ENCODE measurements at regions not wholly inside any gene's neighbourhood (a gene's known extent, or its start where the extent isn't known, plus 50 kb on each side); places are given as distances from the start of the nearest gene placed in this dataset.

DNA sequence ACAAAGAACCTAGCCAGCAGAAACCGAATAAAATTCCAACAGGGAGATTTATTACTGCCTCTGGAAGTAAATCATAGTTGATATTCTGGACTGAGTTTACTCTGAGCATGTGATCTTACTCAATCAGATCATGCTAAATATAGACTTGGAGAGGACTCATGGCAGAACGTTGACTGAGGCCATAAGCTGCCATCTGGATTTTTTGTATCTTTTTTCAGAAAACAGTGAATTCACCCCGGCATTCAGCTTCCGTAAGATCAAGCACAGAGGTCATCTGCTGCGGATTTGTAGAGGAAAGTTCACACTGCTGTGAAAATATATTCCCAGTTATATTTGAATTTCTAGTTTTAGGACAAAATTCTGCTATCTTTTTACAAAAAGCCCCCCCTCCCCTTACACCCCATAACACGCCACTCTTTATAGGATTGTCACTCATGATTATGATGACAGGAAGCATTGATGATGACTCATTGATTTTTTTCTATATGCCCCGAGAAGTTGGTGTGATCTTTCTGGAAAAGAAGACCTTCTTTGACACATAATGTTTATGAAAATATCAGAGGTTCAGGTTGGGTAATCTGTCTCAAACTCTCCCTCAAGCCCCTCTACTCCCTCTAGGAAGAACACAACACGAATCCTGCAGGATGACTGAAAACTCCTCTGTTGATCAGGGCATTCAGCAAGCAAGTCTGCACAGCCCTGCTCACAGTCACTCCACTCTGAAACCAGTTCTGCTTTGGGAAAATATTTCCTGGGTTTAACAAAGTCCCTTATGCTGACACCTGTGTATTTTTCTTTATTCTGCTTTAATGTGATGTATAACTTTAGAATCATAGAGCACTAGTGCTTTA lies 70.8 kb downstream of the NXNL2 start:
- Histone ChIP-seq H3K4me2 (ENCODE audit: low read depth, low read length) (no peak overlapping the region), H3K4me3 (replicated peaks in 1 of 3; ENCODE audit: insufficient read depth in 1 of 3, low read depth in 2 of 3, low read length in 3 of 3) (no peak overlapping the region), H2AFZ (ENCODE audit: low read length) (no peak overlapping the region), H3K27ac (ENCODE audit: extremely low read length, insufficient read depth, low read length) (no peak overlapping the region), H3K9me3 (ENCODE audit: low read length) (no peaks in the 10 kb centered on the region), H4K20me1 (ENCODE audit: insufficient read depth, low read length) (no peaks in the 10 kb centered on the region), H3K27me3 (ENCODE audit: control insufficient read depth in 1 of 2, insufficient read depth in 2 of 2, low read length in 2 of 2) (0 out of 5 replicates have a peak, but pooled peaks cover 0 to 4% of the 10 kb centered on the region in 2 experiments), H3K9ac (ENCODE audit: insufficient read depth, low read depth, low read length) (no peak overlapping the region), H3K36me3 (replicated peaks in 1 of 2; ENCODE audit: control insufficient read depth in 1 of 2, insufficient read depth in 2 of 2, low read length in 2 of 2) (no peaks in the 10 kb centered on the region), H3K4me1 (ENCODE audit: insufficient read depth, low read length) (no peaks in the 10 kb centered on the region), H3K79me2 (ENCODE audit: insufficient read depth, low read length) (no peaks in the 10 kb centered on the region)
- no peak for FAIRE-seq
- POLR2A ChIA-PET = no interaction called here
- no peak for ATAC-seq
- CTCF ChIA-PET (ENCODE audit: low intra/inter-chr PET ratio, low total read pairs) = no interaction called here
- TF ChIP-seq PCBP1 (IDR thresholded peaks at IDR 0.05; ENCODE audit: borderline replicate concordance, low read depth, low read length) (no peak), CREB1 (IDR thresholded peaks at IDR 0.05) (peak; percentile 15; the same call in 1 of the 2 replicates), CREB1 (CRISPR knock-in tag; IDR thresholded peaks at IDR 0.05) (no peak)
- in situ Hi-C loops (cut with HindIII; ENCODE audit: extremely low pct_ligation_motif_present, low pct_unique_long_range_greater_than_20kb) (no loop called here), intact Hi-C loops (cut with micrococcal nuclease; ENCODE audit: unreplicated experiment) (no loop called here)
- no peak for DNase-seq (ENCODE audit: low spot score)
- 3% methylated on average over 8 of the region's 8 CpGs for WGBS (ENCODE audit: low lambda C conversion rate)
- BruUV-seq (replicated peaks) = no TSS peak

DNA sequence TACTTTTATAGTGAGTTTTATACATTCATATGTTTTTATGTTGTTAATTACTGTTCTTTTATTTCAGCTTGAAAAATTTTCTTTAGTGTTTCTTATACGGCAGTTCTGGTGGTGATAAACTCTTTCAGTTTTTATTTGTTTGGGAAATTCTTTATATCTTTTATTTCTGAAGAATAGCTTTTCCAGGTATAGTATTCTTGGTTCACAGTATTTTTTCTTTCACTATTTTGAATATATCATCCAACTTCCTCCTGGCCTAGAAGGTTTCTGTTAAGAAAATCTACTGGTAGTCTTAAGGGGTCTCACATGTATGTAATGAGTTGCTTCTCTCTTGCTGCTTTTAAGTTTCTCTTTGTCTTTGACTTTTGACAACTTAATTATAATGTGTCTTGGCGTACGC lies 79.4 kb downstream of the NXNL2 start:
- TF ChIP-seq ZNF558 (CRISPR knock-in tag; IDR thresholded peaks at IDR 0.05; ENCODE audit: borderline replicate concordance) (no peak), ZNF329 (CRISPR knock-in tag; IDR thresholded peaks at IDR 0.05; ENCODE audit: low read depth) (no peak), ZNF841 (CRISPR knock-in tag; IDR thresholded peaks at IDR 0.05; ENCODE audit: borderline replicate concordance) (no peak), ZNF235 (CRISPR knock-in tag; IDR thresholded peaks at IDR 0.05; ENCODE audit: borderline replicate concordance) (no peak), ZBTB42 (CRISPR knock-in tag; IDR thresholded peaks at IDR 0.05) (no peak), AHR (CRISPR knock-in tag; IDR thresholded peaks at IDR 0.05) (no peak), SNRNP70 (IDR thresholded peaks at IDR 0.05; ENCODE audit: low read depth, low read length) (no peak)
- ChIA-PET POLR2A (no interaction called here), CTCF (ENCODE audit: low intra/inter-chr PET ratio, low total read pairs) (no interaction called here)
- Histone ChIP-seq H3K9ac (ENCODE audit: insufficient read depth, low read depth, low read length) (no peak overlapping the region), H3K79me2 (ENCODE audit: insufficient read depth, low read length) (no peaks in the 10 kb centered on the region), H2AFZ (ENCODE audit: low read length) (no peak overlapping the region), H3K27me3 (ENCODE audit: control insufficient read depth in 1 of 2, insufficient read depth in 2 of 2, low read length in 2 of 2) (no peaks in the 10 kb centered on the region), H3K4me2 (ENCODE audit: low read depth, low read length) (no peak overlapping the region), H3K27ac (ENCODE audit: extremely low read length, insufficient read depth, low read length) (no peak overlapping the region), H4K20me1 (ENCODE audit: insufficient read depth, low read length) (no peaks in the 10 kb centered on the region), H3K36me3 (replicated peaks in 1 of 2; ENCODE audit: control insufficient read depth in 1 of 2, insufficient read depth in 2 of 2, low read length in 2 of 2) (no peaks in the 10 kb centered on the region), H3K9me3 (ENCODE audit: low read length) (peaks cover 16% of the 10 kb centered on the region; the same call in 1 of the 2 replicates), H3K4me3 (replicated peaks in 1 of 3; ENCODE audit: insufficient read depth in 1 of 3, low read depth in 2 of 3, low read length in 3 of 3) (no peak overlapping the region), H3K4me1 (ENCODE audit: insufficient read depth, low read length) (no peaks in the 10 kb centered on the region)
- WGBS (ENCODE audit: low lambda C conversion rate) = 56% methylated on average over 3 of the region's 3 CpGs
- intact Hi-C loops (cut with micrococcal nuclease; ENCODE audit: unreplicated experiment) = no loop called here
- ATAC-seq = no peak
- no TSS peak for BruUV-seq (replicated peaks)
- no peak for FAIRE-seq
- in situ Hi-C loops (cut with HindIII; ENCODE audit: extremely low pct_ligation_motif_present, low pct_unique_long_range_greater_than_20kb) = no loop called here
- no peak for DNase-seq (ENCODE audit: low spot score)
